HG02884 (cell line): ENCODE measurements at regions not wholly inside any gene's neighbourhood (a gene's known extent, or its start where the extent isn't known, plus 50 kb on each side); places are given as distances from the start of the nearest gene placed in this dataset.

Experiments
- ATAC-seq: cut with Tn5 transposase; IDR thresholded peaks from one replicate; pipeline ENCODE4 v1.9.1; 2021; ENCODE audit warnings: mild to moderate bottlenecking, moderate library complexity; ENCODE audit not compliant: unreplicated experiment

DNA sequence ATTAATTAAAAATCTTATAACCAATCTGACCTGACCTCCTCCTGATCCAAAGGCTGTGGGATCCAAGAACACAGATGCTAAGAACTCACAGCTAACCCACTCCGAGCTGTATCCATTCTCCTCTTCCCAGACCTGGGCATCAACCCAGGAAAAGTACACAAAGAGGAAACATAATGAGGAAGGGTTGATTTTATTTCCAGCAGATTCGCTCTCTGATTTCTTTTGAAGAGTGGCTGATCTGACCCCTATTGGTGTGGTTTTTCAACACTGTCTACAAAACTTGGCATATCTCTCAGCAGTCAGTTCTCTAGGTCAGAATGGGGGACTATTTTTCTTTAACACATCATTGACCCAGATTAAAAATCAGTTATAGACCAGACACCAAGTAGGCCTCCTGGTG lies 201.9 kb upstream of the UBASH3B start:
- no peak for ATAC-seq

DNA sequence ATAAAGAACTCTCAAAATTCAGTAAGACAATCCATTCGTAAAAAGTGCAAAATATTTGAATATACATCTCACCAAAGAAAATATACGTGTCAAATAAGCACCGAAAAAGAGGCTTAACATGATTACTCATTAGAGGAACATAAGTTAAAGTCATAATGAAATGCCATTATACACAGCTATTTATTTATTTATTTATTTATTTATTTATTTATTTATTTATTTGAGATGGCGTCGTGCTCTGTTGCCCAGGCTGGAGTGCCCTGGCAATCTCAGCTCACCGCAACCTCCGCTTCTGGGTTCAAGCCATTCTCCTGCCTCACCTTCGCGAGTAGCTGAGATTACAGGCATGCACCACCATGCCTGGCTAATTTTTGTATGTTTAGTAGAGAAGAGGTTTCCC lies 203.6 kb upstream of the UBASH3B start:
- ATAC-seq: no peak

- no peak for ATAC-seq
Measured at GRCh38 chr11:122441666-122442035, 213.9 kb upstream of the UBASH3B start.

- no peak for ATAC-seq
Measured at GRCh38 chr11:122440811-122441665, 214.5 kb upstream of the UBASH3B start.

DNA sequence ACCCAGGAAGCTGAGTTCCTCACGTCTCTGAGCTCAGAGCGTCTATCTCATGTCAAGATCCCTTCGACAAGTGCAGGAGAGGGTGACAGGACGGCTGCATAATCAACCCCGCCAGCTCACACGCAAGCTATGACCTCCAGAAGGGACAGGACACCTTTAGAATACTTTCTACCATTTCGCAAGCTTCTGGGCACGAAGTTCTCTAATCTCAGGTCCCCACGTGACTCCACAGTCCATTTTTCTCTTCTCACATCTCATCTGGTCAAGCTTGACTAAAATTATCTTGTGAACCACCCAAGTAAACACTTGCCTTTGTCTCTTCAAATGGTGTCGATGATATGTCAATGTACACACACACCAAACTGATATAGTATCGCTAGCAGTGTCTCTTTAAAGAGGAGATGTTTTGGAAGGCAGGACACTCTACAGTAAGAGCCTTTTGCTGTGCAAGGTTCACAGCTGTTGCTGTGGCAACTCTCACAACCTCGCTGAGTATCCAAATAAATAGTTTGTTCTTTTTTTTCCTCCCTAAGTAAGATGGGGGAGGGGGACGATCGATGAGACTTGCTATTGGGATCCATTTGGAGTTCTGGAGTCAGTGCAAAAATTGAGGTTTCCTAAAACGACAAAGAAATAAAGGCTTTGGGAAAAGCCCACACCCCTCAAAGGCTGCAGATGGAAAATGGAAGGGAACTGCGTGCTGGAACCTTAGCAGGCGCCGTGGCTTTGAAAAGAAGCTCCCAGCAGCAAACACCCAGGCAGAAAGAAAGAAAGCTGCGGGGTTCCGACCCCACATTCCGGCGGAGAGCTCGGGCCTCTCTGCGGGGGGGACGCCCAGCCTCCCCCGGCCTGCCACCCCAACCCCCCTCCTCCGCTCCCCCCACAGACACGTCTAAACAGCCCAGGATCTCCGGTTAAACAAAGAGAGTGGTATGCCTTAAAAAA lies 215.4 kb upstream of the UBASH3B start:
- no peak for ATAC-seq

DNA sequence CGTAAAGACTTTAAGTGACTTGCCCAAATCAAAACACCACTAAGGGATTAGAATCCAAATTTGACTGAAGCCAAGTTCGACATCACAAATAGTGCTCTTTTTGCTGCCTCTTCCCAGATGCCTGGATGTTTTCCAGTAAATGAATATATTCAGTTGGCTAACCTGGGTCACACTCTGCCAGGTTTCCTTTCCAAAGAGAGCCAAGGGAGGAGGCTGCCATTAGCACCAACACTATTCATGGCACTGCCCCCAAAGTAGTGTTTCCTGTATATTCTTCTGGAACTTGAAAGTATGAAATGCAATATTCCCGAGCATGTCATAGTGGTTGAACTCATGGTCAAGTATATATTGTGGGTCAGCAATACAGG lies 219.3 kb upstream of the UBASH3B start:
- no peak for ATAC-seq

GRCh38 chr11:122435540-122436187 lies 219.9 kb upstream of the UBASH3B start:
- ATAC-seq: no peak

GRCh38 chr11:122434786-122435185 lies 220.7 kb upstream of the UBASH3B start:
- no peak for ATAC-seq

GRCh38 chr11:122430490-122430889 lies 225.0 kb upstream of the UBASH3B start:
- ATAC-seq: no peak

GRCh38 chr11:122426073-122426472 lies 229.4 kb upstream of the UBASH3B start:
- ATAC-seq: no peak

DNA sequence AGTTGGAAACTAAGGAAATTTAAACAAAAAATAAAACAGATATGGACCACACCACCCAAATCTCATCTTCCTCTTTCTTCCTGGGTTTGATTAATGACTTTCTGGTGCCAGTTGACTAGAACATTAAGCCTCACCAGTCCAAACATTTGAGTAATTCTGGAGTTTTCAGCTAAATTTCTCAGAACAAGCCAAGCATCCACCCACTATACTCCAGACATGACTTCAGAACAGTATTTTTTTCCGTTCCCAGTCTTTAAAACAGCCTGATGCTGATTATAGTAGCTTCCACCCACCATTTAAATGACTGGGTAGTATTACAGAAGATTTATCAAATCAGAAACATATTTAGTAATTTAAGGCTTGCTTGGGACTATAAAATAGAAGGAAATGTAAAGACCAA lies 230.9 kb upstream of the UBASH3B start:
- no peak for ATAC-seq

GRCh38 chr11:122423886-122424285 lies 231.6 kb upstream of the UBASH3B start:
- ATAC-seq: no peak

DNA sequence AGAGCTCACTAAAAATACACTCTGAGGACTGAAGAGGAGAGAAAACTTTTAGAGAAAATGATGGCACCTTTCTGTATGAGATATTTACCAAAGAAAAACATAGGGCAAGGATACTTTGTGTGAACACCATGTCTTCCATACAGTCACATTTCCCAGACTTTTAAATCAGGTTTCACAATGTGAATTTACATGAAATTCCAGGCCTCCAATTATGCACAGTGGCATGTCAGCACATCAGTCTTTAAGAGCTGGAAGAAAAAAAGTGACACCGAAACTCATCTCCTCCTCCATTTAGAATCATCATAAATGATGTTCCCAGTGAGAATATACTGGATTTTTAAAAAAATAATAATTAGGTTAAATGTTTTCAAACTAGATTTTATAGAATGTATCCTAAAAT lies 232.2 kb upstream of the UBASH3B start:
- ATAC-seq: no peak

DNA sequence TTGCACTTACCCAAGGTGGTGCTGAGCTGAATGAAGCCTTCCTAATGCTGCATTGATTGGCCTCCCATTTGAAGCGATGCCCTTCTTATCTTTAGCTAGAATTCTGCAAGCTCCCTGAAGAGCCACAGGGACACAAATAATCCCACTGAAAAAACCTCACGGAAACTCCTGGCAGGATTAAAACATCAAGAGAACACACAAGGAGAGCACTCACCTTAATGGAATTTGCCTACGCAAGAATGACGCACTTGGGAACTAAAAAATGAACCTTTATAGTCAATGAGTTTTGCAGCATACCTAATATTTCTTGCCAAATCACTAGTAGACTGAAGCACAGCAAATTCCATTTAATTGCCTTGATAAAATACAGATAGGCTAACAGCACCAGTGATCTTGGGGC lies 232.8 kb upstream of the UBASH3B start:
- ATAC-seq: no peak

DNA sequence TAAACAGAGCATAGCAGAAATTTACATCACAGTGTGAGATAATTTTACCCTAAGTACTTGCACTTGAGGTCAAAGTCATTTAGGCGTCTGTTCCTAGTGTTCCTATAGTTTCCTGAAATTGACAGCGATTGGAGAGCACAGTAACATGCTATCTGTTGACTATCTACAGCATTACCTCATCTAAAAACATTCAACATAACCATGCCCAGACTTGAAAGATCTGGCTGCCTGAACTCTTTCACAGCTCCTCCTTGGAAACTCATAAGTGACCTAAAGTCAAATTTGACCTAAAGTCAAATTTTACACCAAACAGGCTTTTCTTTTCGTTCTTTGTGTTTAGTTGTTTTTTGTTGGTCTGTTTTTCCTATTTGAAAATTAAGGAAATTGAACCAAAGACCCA lies 233.8 kb upstream of the UBASH3B start:
- ATAC-seq: no peak

- ATAC-seq: no peak
Measured at GRCh38 chr11:122418032-122418431, 237.5 kb upstream of the UBASH3B start.

DNA sequence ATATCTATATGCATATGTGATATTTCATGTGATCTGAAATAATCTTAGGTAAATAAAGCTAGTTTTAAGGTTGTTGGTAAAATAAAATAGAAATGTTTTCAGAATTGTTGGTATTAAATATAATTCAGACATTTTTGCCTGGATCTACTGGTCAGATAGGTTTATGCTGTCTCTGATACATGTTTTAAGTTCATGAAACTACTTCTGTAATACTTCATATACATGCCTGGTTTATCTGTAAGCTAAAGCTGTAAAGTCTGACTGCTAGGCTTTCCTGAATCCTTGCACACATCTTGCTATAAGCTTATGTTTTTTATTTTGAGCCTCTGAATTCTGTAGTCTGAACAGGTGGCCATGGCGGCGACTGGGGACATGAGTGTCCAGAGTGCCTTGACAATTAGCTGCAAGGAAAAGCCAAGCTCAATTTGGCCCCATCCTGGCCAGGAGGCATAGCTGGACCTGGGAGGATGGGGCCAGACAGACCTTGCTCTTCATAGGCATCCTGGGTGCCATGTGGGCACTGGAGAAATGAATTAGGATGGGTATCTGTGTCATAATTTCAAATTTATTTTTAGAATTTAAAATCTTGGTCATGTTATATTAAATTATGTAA lies 241.0 kb upstream of the UBASH3B start:
- no peak for ATAC-seq

DNA sequence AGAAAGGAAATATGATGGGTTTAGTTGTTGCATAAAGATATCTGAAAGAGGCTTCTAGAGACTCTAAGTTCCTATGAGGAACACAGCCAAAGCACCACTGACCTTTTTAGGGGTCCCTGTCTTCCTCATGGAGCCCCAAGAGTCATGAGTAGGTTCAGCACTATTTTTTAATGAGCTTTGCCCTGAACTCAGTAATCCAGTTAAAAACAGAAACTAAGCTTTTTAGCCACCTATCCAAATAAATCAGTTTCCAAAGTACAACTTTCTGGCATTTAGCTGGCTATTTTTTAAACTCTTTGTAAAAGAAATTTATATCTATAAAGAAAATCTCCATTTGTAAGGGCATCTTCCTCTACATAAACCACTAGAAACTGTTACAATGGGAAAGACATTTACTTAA lies 241.8 kb upstream of the UBASH3B start:
- ATAC-seq: no peak

DNA sequence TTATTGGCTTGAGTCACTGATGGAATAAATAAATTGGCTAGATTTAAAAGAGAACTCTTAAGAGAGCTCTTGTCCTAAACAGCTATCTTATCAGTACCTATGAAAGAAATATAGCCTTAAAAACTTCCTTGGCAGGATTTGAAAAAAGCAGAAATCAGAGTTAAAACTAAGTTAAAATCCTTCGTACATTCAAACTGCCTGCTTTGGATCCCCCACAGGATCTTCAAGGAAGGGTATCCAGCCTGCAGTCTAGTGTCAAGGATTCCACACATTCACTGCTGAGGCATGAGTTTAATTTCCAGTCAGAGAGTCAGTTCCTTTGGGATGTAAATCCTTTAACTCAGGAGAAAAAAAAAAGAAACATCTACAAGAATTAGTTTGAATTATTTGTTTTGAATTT lies 242.9 kb upstream of the UBASH3B start:
- no peak for ATAC-seq

- no peak for ATAC-seq
Measured at GRCh38 chr11:122406466-122406865, 249.1 kb upstream of the UBASH3B start.
